GM19467 (cell line): ENCODE measurements at regions not wholly inside any gene's neighbourhood (a gene's known extent, or its start where the extent isn't known, plus 50 kb on each side); places are given as distances from the start of the nearest gene placed in this dataset.

Experiments used
- ATAC-seq: cut with Tn5 transposase; IDR thresholded peaks from one replicate; pipeline ENCODE4 v1.9.1; 2021; ENCODE audit warnings: mild to moderate bottlenecking, moderate library complexity; ENCODE audit not compliant: unreplicated experiment

DNA sequence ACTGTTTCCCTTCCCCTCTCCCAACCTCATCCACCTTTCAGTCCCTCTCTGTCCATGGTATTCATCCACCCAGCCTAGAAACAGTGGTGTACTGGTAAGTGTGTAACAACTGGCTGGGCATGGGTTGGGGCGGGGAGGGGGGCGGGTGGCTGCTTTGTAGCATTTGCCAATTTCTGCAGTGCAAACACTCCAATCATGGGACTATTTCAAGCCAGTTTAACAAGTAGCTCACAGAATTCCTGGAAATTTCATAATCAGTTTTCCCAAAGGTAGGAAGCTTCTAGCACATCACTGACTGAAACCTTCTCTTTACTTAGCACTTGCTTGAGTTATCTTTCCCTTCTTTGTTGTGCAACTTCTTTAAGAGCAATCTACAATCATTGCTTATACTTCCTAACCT is 100.8 kb upstream of the WASF3 start:
- ATAC-seq: no peak

- no peak for ATAC-seq
Observed at GRCh38 chr13:26457212-26457611, 100.3 kb upstream of the WASF3 start.

DNA sequence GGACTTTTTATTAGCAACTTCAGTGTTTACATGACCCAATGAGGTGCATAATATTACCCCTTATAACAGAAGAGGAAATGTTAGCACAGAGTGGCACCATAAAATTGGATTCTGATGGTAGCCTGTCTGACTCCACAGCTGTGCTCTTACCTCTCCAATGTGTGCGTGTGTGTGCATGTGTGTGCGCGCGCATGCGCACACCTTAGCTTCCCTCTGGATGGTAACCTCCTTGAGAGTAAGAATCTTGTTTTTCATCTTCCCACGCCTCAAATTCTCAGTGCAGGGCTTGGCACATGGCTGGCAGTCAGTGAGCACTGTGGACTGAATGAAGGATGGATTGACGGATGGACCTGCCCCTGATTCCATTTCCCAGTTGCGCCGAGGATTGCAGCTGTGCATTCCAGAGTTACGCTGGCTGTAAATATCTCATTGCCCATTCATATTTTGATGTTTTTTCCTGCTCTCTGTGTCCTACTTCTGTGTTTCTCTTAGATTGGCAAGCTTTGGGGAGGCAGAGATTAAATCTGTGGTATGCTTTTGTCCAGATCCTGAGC is 99.2 kb upstream of the WASF3 start:
- no peak for ATAC-seq

- ATAC-seq: no peak
Observed at GRCh38 chr13:26459276-26460131, 98.0 kb upstream of the WASF3 start.

DNA sequence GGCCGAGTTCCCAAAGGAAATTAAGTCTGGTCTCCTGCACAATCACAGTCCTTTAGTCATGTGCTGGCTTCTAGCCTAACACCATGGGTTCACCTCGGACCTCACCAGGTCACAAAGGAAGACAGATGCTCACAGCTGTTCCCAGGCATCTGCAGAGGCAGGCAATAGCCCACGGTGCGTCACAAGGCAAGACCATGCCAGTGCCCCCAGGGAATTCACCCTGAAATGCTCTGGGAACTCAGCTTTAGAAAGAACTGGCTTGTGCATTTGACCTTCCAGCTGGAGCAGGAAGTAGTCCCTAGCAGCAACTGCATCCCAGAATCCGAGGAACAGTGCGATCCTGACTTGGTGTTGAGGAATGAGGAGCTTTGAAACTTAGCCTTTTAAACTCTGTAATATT is 96.8 kb upstream of the WASF3 start:
- ATAC-seq: no peak

DNA sequence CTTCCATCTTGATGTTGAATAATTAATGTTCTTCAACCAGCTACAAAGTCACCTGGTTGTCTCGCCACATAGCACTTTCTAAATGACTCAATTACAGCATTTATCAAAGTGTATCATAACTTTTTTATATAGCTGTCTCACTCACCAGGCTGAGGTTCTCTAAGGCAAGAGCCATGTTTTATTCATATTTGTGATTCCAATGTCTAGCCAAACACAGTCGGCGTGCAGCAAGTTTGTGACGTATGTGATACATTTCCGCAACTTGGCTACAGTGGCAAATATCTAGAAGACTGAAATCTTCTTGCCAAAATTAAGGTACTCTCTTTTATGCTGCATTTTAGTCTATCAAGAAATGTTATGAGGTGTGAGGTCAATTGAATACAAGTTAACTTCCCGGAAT is 94.2 kb upstream of the WASF3 start:
- no peak for ATAC-seq

- no peak for ATAC-seq
Observed at GRCh38 chr13:26463848-26464247, 93.6 kb upstream of the WASF3 start.

DNA sequence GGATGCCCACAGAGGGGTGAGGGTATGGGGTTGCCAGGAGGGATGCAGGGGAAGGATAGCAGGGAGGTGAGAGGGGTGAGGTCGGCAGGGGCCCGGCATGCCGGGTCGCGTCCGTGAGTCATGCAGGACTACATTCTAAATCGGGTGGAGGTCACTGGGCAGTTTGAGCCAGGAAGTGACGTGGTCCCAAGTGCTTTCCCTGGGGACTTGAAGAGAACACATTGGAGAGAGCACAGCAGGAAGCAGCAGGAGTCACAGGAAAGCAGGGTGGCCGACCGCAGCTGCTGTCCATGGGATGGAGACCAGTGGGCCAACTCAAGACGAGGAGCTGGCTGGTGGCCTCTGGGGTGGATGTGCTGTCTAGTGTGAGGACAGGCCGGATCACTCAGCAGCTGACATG is 92.0 kb upstream of the WASF3 start:
- no peak for ATAC-seq

GRCh38 chr13:26465954-26466353 is 91.5 kb upstream of the WASF3 start:
- no peak for ATAC-seq

GRCh38 chr13:26468265-26468801 is 89.2 kb upstream of the WASF3 start:
- ATAC-seq: no peak

GRCh38 chr13:26469602-26470001 is 87.9 kb upstream of the WASF3 start:
- no peak for ATAC-seq

GRCh38 chr13:26471807-26472206 is 85.7 kb upstream of the WASF3 start:
- no peak for ATAC-seq

DNA sequence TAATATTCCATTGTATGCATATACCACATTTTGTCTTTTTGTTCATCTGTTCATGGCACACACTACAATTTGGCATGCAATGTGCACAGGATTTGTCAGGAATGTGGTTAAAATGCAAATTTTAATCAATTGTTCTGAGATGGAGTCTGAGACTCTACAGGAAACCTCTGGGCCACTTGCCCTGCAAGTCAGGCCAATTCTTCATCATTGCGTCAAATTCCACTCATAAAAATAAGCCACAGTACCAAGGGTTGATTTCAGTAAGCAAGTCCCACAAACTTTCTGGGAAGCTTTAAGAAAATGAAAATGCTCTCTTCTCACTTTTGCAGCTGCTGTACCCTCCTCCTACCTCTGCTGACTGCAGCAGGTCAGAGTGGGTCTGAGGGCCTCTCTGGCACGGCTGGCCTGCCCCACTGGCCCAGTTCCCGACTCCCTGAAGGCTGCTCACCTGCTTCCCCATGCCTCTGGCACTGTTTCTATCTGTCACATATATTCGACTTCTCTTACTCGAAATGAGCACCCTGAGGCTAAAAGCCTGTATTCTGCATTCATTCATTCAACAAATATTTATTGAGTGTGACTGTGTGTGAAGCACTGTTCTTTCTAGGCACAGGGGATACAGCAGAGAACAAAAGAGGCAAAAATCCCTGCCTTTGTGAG is 83.8 kb upstream of the WASF3 start:
- ATAC-seq: no peak

DNA sequence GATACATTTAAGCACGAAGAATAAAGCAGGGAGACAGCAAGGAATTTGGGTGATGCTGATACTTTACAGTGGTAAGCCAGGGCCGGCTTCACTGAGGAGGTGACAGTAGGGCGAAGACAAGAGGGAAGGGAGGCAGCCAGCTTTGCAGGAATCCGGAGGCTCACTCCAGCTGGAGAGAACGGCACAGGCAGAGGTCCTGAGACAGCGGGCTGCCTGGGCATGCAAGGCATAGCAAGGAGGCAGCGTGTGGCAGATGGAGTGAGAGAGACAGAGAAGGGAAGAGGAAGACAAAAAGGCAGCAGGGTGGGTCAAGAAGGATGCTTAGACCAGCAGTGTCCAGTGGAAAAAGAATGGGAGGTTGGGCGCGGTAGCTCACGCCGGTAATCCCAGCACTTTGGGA is 83.2 kb upstream of the WASF3 start:
- no peak for ATAC-seq

GRCh38 chr13:26475176-26476110 is 82.0 kb upstream of the WASF3 start:
- ATAC-seq: no peak

DNA sequence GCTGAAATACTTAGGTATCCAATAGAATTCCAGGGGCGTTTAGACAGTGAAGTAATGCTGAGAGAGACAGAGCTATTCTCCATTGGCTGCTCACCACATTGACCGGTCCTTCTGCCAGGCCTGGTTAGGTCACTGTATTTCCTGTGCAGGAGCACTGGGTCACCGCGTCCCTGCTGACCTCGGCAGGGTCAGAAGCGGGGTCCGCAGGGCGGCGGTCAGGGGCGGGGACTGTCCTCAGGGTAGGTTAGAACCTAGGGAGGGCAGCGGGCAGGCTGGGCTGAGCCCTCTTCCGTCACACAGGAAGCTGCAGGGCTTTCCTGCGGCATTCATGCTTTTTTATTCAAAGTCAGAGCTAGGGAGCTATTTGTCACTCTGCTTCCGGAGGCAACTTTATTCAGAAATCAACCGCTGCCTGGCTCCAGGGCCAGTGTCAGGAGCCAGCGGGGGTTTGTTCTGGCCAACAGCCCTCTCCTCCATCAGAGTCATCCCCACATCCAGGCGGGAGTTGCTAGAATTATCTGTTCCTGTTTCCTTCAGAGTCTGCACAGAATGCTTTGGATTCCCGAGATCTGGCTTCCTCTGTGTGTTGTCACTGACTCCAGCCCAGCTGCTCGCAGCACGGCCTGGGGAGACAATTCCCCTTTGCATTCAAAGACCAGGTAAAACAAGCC is 81.2 kb upstream of the WASF3 start:
- no peak for ATAC-seq

DNA sequence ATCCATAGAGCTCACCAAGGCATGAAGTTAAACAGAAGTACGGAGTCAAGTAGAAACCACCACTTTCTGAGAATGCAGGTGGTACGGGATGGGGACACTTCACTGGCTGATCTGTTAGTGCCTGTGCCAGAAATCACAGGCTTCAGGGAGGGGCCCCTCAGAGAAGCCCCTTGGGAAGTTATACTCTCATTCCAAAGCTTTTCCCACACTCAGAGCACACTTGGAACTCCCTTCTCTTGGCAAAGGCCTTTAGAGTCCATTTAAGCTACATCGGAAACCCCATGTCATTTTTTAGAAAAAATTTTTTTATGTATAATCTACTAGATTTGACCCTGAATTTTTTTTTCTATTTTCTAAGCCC is 80.7 kb upstream of the WASF3 start:
- no peak for ATAC-seq

- no peak for ATAC-seq
Observed at GRCh38 chr13:26477681-26478080, 79.8 kb upstream of the WASF3 start.

DNA sequence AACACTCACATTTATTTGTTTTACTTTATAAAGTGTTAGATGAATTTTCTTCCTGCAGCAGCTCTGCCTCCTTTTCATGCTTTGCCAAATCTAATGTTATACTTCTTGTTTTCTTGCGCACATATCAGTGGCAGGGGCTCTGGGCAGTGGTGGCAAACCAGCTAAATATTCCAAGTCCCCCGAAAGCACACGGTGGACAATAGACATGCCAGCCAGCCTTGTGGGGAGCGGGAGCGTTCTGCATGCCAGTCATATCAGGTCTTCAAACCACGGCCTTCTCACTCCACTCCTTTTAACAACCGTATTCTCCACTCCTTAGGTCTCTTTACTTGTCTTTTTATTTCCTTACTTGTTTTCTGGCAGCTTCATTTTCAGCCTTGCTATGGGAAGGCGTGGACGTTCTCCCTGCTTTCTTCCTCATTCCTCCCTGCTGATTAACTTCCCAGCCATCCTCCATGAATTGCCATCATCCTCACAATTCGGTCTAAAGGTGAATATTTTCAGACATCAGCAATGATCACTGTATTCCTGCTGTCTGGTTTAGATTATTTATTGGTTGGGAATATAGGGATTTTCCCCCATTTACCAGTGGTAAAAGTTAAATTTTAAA is 77.1 kb upstream of the WASF3 start:
- no peak for ATAC-seq
